HG02943 (cell line): ENCODE measurements at regions not wholly inside any gene's neighbourhood (a gene's known extent, or its start where the extent isn't known, plus 50 kb on each side); places are given as distances from the start of the nearest gene placed in this dataset.

Source experiments
- ATAC-seq: cut with Tn5 transposase; IDR thresholded peaks from one replicate; pipeline ENCODE4 v1.9.1; 2021; ENCODE audit warnings: mild to moderate bottlenecking, low read depth, moderate library complexity; ENCODE audit not compliant: unreplicated experiment

GRCh38 chr3:72339670-72340030 is 508.6 kb downstream of the SHQ1 start:
- no peak for ATAC-seq

- no peak for ATAC-seq
Observed at GRCh38 chr3:72338942-72339669, 509.1 kb downstream of the SHQ1 start.

- no peak for ATAC-seq
Observed at GRCh38 chr3:72338082-72338941, 509.9 kb downstream of the SHQ1 start.

- no peak for ATAC-seq
Observed at GRCh38 chr3:72337480-72337855, 510.8 kb downstream of the SHQ1 start.

- ATAC-seq = no peak
Observed at GRCh38 chr3:72336821-72337479, 511.3 kb downstream of the SHQ1 start.

GRCh38 chr3:72336114-72336651 is 512.1 kb downstream of the SHQ1 start:
- ATAC-seq = no peak

GRCh38 chr3:72335458-72336095 is 512.7 kb downstream of the SHQ1 start:
- no peak for ATAC-seq

GRCh38 chr3:72334681-72335457 is 513.4 kb downstream of the SHQ1 start:
- ATAC-seq = no peak

GRCh38 chr3:72332689-72333088 is 515.6 kb downstream of the SHQ1 start:
- no peak for ATAC-seq

- no peak for ATAC-seq
Observed at GRCh38 chr3:72332036-72332435, 516.2 kb downstream of the SHQ1 start.

GRCh38 chr3:72331076-72331475 is 517.2 kb downstream of the SHQ1 start:
- no peak for ATAC-seq

GRCh38 chr3:72329354-72329753 is 518.9 kb downstream of the SHQ1 start:
- ATAC-seq = no peak

GRCh38 chr3:72328755-72329277 is 519.4 kb downstream of the SHQ1 start:
- ATAC-seq = no peak

- ATAC-seq = no peak
Observed at GRCh38 chr3:72327008-72327407, 521.2 kb downstream of the SHQ1 start.

- ATAC-seq = no peak
Observed at GRCh38 chr3:72324253-72324811, 523.9 kb downstream of the SHQ1 start.

GRCh38 chr3:72323773-72324172 is 524.5 kb downstream of the SHQ1 start:
- no peak for ATAC-seq

GRCh38 chr3:72322264-72322976 is 525.8 kb downstream of the SHQ1 start:
- ATAC-seq = no peak

- ATAC-seq = no peak
Observed at GRCh38 chr3:72320955-72321303, 527.3 kb downstream of the SHQ1 start.
